Endothelial cell of umbilical vein (primary cell): ENCODE measurements at regions not wholly inside any gene's neighbourhood (a gene's known extent, or its start where the extent isn't known, plus 50 kb on each side); places are given as distances from the start of the nearest gene placed in this dataset.

ENCODE experiments used
- BruUV-seq: library from RNA; stranded (reverse); fragments of 400-500 nt; replicated peaks from 2 replicates; lab custom pipeline; 2021; lab: Mats Ljungman, UMichigan
- CTCF ChIA-PET: fragments of 300-600, 350-600 bp; sonication (Branson Sonifier 250); formaldehyde crosslinking; loops from one replicate; lab custom pipeline; 2021; ENCODE audit warnings: antibody characterized with exemption, inconsistent platforms; lab: Charles Lee
- POLR2A ChIA-PET: fragments of 300-600, 350-600 bp; sonication (Branson Sonifier 250); formaldehyde crosslinking; loops from one replicate; lab custom pipeline; 2021; ENCODE audit warnings: antibody characterized with exemption, inconsistent platforms; lab: Charles Lee
- DNase-seq: peaks from one replicate; pipeline ENCODE4 v3.0.0-alpha.2; 2011; ENCODE audit warnings: low read depth, low spot score
- FAIRE-seq: peaks from 2 replicates; lab custom pipeline; 2011; peaks lifted over from hg19 to GRCh38; lab: Jason Lieb, UNC
- H2AFZ ChIP-seq: 2 replicates; pipeline ENCODE4 v1.6.0; 2012; ENCODE audit warnings: low read depth, low read length, control low read depth, inconsistent platforms
- H3K27ac ChIP-seq: 2 replicates; pipeline ENCODE4 v1.5.1; 2011; ENCODE audit warnings: low read depth, mild to moderate bottlenecking, control low read depth, low read length, moderate library complexity; ENCODE audit not compliant: insufficient read depth
- H3K27me3 ChIP-seq, 2 experiments: 2 replicates each; pipeline versions ENCODE4 v1.6.0 to v1.6.1; 2011; ENCODE audit warnings: low read length in 2 of 2, mixed read lengths in 1 of 2; ENCODE audit not compliant: control insufficient read depth in 2 of 2, insufficient read depth in 2 of 2
- H3K36me3 ChIP-seq, 2 experiments: 2 replicates in 1 of 2; 3 replicates in 1 of 2; pipeline ENCODE4 v1.5.1; 2011; ENCODE audit warnings: low read length in 2 of 2, mild to moderate bottlenecking in 1 of 2, moderate library complexity in 1 of 2; ENCODE audit not compliant: control insufficient read depth in 2 of 2, insufficient read depth in 2 of 2; ENCODE audit errors: extremely low read depth in 1 of 2
- H3K4me1 ChIP-seq: 3 replicates; pipeline ENCODE4 v1.5.1; 2011; ENCODE audit warnings: mild to moderate bottlenecking, low read length; ENCODE audit not compliant: control insufficient read depth, insufficient read depth; ENCODE audit errors: extremely low read depth
- H3K4me2 ChIP-seq: 2 replicates; pipeline ENCODE4 v1.6.1; 2011; ENCODE audit warnings: low read length, control low read depth, mixed read lengths; ENCODE audit not compliant: insufficient read depth
- H3K4me3 ChIP-seq, 3 experiments: fragments of 200-600 bp in 1 of 3; sonication (generic), shearing (Covaris generic) in 1 of 3; replicated peaks in 1 of 3; 2 replicates each; pipeline ENCODE4 v1.5.1; 2011 to 2016; ENCODE audit warnings: control low read depth in 3 of 3, low read length in 3 of 3, mild to moderate bottlenecking in 2 of 3, inconsistent platforms in 1 of 3, low read depth in 1 of 3, moderate library complexity in 1 of 3; ENCODE audit not compliant: insufficient read depth in 1 of 3
- H3K79me2 ChIP-seq: 2 replicates; pipeline ENCODE4 v1.6.0; 2012; ENCODE audit warnings: low read length, inconsistent platforms; ENCODE audit not compliant: control insufficient read depth, insufficient read depth
- H3K9ac ChIP-seq: replicated peaks from 2 replicates; pipeline ENCODE3; 2011; ENCODE audit warnings: low read length, control low read depth; ENCODE audit not compliant: insufficient read depth; ENCODE audit errors: extremely low read depth
- H3K9me1 ChIP-seq: replicated peaks from 3 replicates; pipeline ENCODE4 v1.6.0; 2011; ENCODE audit warnings: mild to moderate bottlenecking, low read length; ENCODE audit not compliant: control insufficient read depth, insufficient read depth; ENCODE audit errors: extremely low read depth
- H3K9me3 ChIP-seq: replicated peaks from 2 replicates; pipeline ENCODE4 v1.5.1; 2012; ENCODE audit warnings: low read length, inconsistent platforms; ENCODE audit not compliant: control insufficient read depth, insufficient read depth
- H4K20me1 ChIP-seq: replicated peaks from 2 replicates; pipeline ENCODE3; 2011; ENCODE audit warnings: mild to moderate bottlenecking, low read length; ENCODE audit not compliant: control insufficient read depth, insufficient read depth; ENCODE audit errors: extremely low read depth
- CTCF ChIP-seq, 2 donors: IDR thresholded peaks; 1 replicate in 1 of 2; 2 replicates in 1 of 2; pipeline ENCODE4 v1.5.1; 2011; ENCODE audit warnings: low read length in 2 of 2, mild to moderate bottlenecking in 2 of 2, moderate library complexity in 2 of 2, control low read depth in 1 of 2, inconsistent platforms in 1 of 2, low read depth in 1 of 2; ENCODE audit not compliant: insufficient read depth in 1 of 2; ENCODE audit errors: extremely low read depth in 1 of 2
- FOS ChIP-seq: IDR thresholded peaks from 2 replicates; pipeline ENCODE4 v1.6.1; 2011; ENCODE audit warnings: mild to moderate bottlenecking, low read length, moderate library complexity, borderline replicate concordance; ENCODE audit not compliant: insufficient read depth
- GATA2 ChIP-seq: IDR thresholded peaks from 2 replicates; pipeline ENCODE4 v1.7.0; 2011; ENCODE audit warnings: low read depth, mild to moderate bottlenecking, moderate library complexity, mixed read lengths, low read length; ENCODE audit not compliant: insufficient read length, insufficient read depth
- JUN ChIP-seq: IDR thresholded peaks from 2 replicates; pipeline ENCODE4 v1.6.1; 2011; ENCODE audit warnings: borderline replicate concordance, low read depth; ENCODE audit not compliant: insufficient read length, insufficient read depth
- MYC ChIP-seq: IDR thresholded peaks from one replicate; pipeline ENCODE4 v1.6.1; 2011; ENCODE audit warnings: mild to moderate bottlenecking, low read depth, low read length
- POLR2A ChIP-seq: IDR thresholded peaks from 2 replicates; pipeline ENCODE4 v1.6.1; 2012; ENCODE audit warnings: low read depth, mild to moderate bottlenecking, control low read depth, low read length
- POLR2AphosphoS5 ChIP-seq: IDR thresholded peaks from 2 replicates; pipeline ENCODE4 v1.6.1; 2012; ENCODE audit warnings: low read depth, mild to moderate bottlenecking, control low read depth, low read length, moderate library complexity; ENCODE audit not compliant: insufficient read depth
- dilution Hi-C: fragments of 300-500 bp; cut with MboI; formaldehyde crosslinking; loops from one replicate; pipeline ENCODE4 v1.15.0; 2019; ENCODE audit warnings: low sequenced_read_pairs; ENCODE audit not compliant: extremely low pct_ligation_motif_present
- intact Hi-C: fragments of 100-400 bp; cut with micrococcal nuclease; formaldehyde crosslinking; loops from one replicate; pipeline ENCODE4 v1.10.0; 2022

GRCh38 chr5:158591301-158591863 is 508.3 kb downstream of the EBF1 start:
- no peak overlapping the region for H3K9ac ChIP-seq
- no peaks in the 10 kb centered on the region for H4K20me1 ChIP-seq
- no TSS peak for BruUV-seq
- no peak overlapping the region for H3K27ac ChIP-seq
- no peak overlapping the region for H2AFZ ChIP-seq
- H3K9me1 ChIP-seq = no peaks in the 10 kb centered on the region
- no peak overlapping the region for H3K4me2 ChIP-seq
- H3K36me3 ChIP-seq = no peaks in the 10 kb centered on the region
- no peak overlapping the region for H3K4me3 ChIP-seq
- FAIRE-seq = no peak
- dilution Hi-C loops = no loop called here
- H3K4me1 ChIP-seq = no peaks in the 10 kb centered on the region
- no peaks in the 10 kb centered on the region for H3K79me2 ChIP-seq
- H3K9me3 ChIP-seq = peaks cover 1% of the 10 kb centered on the region
- intact Hi-C loops = no loop called here
- POLR2A ChIA-PET = no interaction called here
- CTCF ChIA-PET = no interaction called here
- DNase-seq = no peak
- H3K27me3 ChIP-seq = no peaks in the 10 kb centered on the region
- TF ChIP-seq CTCF (IDR thresholded peaks at IDR 0.05; ENCODE audit: extremely low read depth in 1 of 2, insufficient read depth in 1 of 2, low read depth in 1 of 2, low read length in 2 of 2) = no peak

- dilution Hi-C loops = no loop called here
- intact Hi-C loops = no loop called here
- TF ChIP-seq POLR2A (no peak), FOS (no peak), MYC (no peak), JUN (no peak), GATA2 (no peak), POLR2AphosphoS5 (no peak)
- Histone ChIP-seq H3K9ac (no peak overlapping the region), H3K4me1 (no peaks in the 10 kb centered on the region), H3K4me3 (no peak overlapping the region), H3K27me3 (no peaks in the 10 kb centered on the region), H3K36me3 (no peaks in the 10 kb centered on the region), H4K20me1 (no peaks in the 10 kb centered on the region), H3K4me2 (no peak overlapping the region), H2AFZ (no peak overlapping the region), H3K9me1 (no peaks in the 10 kb centered on the region), H3K27ac (no peak overlapping the region), H3K9me3 (peaks cover 1% of the 10 kb centered on the region), H3K79me2 (no peaks in the 10 kb centered on the region)
- DNase-seq (no peak), FAIRE-seq (no peak)
- ChIA-PET POLR2A (no interaction called here), CTCF (no interaction called here)
- no TSS peak for BruUV-seq
These were observed 508.9 kb downstream of the EBF1 start for GRCh38 chr5:158590746-158591300.
